ENCODE measurements at regions not wholly inside any gene's neighbourhood (a gene's known extent, or its start where the extent isn't known, plus 50 kb on each side); places are given as distances from the start of the nearest gene placed in this dataset.

GRCh38 chr2:176652300-176653182 is 383.3 kb downstream of the MTX2 start:
- Mint-ChIP-seq H3K4me3 (no peak overlapping the region), H3K27ac (no peak overlapping the region), H3K9me3 (no peaks in the 10 kb centered on the region), H3K27me3 (ENCODE audit: low read depth) (peaks cover 31% of the 10 kb centered on the region), H3K36me3 (no peaks in the 10 kb centered on the region), H3K4me1 (peaks cover 18% of the 10 kb centered on the region)
- no peak for DNase-seq (ENCODE audit: low spot score in 2 of 2, unreplicated experiment in 2 of 2)
- peak; percentile 89 for TF ChIP-seq CTCF (IDR thresholded peaks at IDR 0.05; ENCODE audit: unreplicated experiment)

DNA sequence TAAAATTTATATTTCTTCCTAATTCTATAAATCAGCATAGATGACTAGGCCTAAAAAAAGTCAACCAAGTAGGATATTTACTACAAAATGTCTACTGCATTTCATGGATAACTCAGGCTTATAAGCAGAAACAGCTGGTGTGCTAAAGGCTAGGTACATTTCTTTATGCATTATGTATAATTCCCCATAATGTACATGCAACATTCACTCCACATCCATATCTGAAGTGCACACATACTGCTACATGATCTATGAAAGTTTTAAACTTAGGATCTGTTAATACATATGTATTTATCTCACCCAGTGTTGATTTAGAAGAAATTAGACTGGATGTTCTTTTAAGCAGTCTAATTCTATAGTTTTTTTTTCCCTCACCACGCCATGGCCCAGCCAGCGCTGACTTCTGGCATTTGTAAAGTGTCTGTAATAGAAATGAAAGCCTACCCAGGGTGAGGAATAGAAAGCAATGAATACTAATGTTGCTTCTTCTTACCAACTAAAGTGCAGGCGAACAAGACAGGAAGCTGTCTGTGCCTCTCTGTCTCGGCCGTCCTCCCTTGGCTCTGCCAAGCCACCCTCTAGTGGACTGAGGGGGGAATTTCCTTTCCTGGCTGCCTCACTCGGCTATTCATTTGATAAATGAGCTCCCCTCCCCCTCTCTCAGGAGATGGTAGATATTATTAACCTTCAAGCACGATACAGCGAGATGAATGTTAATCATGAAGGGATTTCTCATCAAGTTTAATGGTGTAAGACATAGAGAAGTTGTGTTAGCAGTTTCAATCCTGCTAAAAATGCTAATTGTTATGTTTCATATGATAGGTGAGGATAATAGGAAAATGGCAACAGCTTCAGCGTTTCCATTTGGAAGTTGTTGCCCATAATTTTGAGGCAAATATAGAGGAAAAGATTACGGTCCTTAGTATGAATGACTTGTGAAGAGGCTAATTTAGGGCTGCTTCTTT is 384.5 kb downstream of the MTX2 start:
- peaks cover 24% of the 10 kb centered on the region for H3K27me3 Mint-ChIP-seq (ENCODE audit: low read depth)
- peak; percentile 67 for TF ChIP-seq CTCF (IDR thresholded peaks at IDR 0.05; ENCODE audit: unreplicated experiment)
- no peaks in the 10 kb centered on the region for H3K9me3 Mint-ChIP-seq
- no peak overlapping the region for H3K4me3 Mint-ChIP-seq
- peaks cover 20% of the 10 kb centered on the region for H3K4me1 Mint-ChIP-seq
- peak in 1 of 2 experiments; percentile 50 for DNase-seq (ENCODE audit: low spot score in 2 of 2, unreplicated experiment in 2 of 2)
- no peaks in the 10 kb centered on the region for H3K36me3 Mint-ChIP-seq
- no peak overlapping the region for H3K27ac Mint-ChIP-seq

DNA sequence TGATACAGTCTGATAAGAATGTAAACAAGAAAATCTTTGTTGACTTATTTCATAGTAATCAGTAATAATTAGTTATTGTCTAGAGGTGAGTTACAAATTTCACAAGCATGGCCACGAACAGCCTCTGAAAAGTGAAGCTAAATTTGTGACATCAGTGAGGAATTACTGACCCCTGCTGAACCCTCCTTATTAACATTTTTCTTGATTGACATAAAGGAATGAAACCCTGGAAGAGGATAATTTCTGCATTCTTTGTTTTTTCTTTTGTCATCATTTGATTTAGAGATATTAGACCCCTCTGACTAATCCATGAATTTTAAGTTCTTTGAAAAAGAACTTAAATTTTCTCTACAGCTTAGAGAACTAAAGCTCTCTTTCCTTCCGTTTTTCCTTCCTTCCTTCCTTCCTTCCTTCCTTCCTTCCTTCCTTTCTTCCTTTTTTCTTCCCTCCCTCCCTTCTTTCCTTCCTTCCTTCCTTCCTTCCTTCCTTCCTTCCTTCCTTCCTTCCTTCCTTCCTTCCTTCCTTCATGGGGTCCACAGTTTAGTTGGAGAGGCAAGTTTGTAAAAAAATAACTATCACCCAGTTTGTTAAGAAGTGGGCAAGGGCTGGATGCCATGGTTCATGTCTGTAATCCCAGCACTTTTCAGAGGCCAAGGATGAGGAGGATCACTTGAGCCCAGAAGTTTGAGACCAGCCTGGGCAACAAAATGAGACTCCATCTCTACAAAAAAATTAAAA is 387.0 kb downstream of the MTX2 start:
- Mint-ChIP-seq H3K27ac (no peak overlapping the region), H3K27me3 (ENCODE audit: low read depth) (peaks cover 6% of the 10 kb centered on the region), H3K4me3 (no peak overlapping the region), H3K4me1 (peaks cover 22% of the 10 kb centered on the region), H3K36me3 (no peaks in the 10 kb centered on the region), H3K9me3 (no peaks in the 10 kb centered on the region)
- DNase-seq (ENCODE audit: low spot score in 2 of 2, unreplicated experiment in 2 of 2) = no peak
- TF ChIP-seq CTCF (IDR thresholded peaks at IDR 0.05; ENCODE audit: unreplicated experiment) = no peak

DNA sequence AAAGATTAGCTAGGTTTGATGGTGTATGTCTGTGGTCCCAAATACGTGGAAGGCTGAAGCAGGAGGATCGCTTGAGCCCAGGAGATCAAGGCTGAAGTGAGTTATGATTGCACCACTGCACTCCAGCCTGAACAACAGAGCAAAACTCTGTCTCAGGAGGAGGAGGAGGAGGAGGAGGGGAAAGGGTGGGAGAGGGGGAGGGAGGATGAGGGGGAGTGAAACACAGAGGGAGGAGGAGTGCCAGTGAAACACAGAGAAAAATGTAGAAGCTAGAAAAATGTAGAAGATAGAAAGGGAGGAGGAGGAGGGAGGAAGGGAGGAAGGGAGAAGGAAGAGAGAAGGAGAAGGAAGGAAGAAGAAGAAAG is 387.5 kb downstream of the MTX2 start:
- no peak for DNase-seq (ENCODE audit: low spot score in 2 of 2, unreplicated experiment in 2 of 2)
- Mint-ChIP-seq H3K27me3 (ENCODE audit: low read depth) (peaks cover 4% of the 10 kb centered on the region), H3K4me3 (no peak overlapping the region), H3K36me3 (no peaks in the 10 kb centered on the region), H3K4me1 (peaks cover 22% of the 10 kb centered on the region), H3K27ac (no peak overlapping the region), H3K9me3 (no peaks in the 10 kb centered on the region)
- TF ChIP-seq CTCF (IDR thresholded peaks at IDR 0.05; ENCODE audit: unreplicated experiment) = no peak

GRCh38 chr2:176657393-176657792 is 388.2 kb downstream of the MTX2 start:
- no peak overlapping the region for H3K27ac Mint-ChIP-seq
- TF ChIP-seq CTCF (IDR thresholded peaks at IDR 0.05; ENCODE audit: unreplicated experiment) = no peak
- H3K4me1 Mint-ChIP-seq = peaks cover 22% of the 10 kb centered on the region
- H3K36me3 Mint-ChIP-seq = no peaks in the 10 kb centered on the region
- no peak overlapping the region for H3K4me3 Mint-ChIP-seq
- peaks cover under 1% of the 10 kb centered on the region for H3K27me3 Mint-ChIP-seq (ENCODE audit: low read depth)
- no peak for DNase-seq (ENCODE audit: low spot score in 2 of 2, unreplicated experiment in 2 of 2)
- H3K9me3 Mint-ChIP-seq = no peaks in the 10 kb centered on the region
